Renal cortex interstitium (tissue), 11 donors: ENCODE measurements at regions not wholly inside any gene's neighbourhood (a gene's known extent, or its start where the extent isn't known, plus 50 kb on each side); places are given as distances from the start of the nearest gene placed in this dataset.
"Not testable (repeated sequence)": the region's sequence is repeated elsewhere in the genome, so short reads cannot be mapped to it uniquely, and the experiment has no call there.

Source experiments
- DNase-seq, 11 donors: peaks; one replicate each; pipeline ENCODE4 v3.0.0-alpha.2; 2013; ENCODE audit warnings: low read depth in 9 of 11, low spot score in 4 of 11; ENCODE audit errors: extremely low read depth in 1 of 11

- not testable (repeated sequence) for DNase-seq
These were observed 387.2 kb upstream of the FAR2 start for GRCh38 chr12:28761897-28762296.

- DNase-seq, result no peak
These were observed 382.7 kb upstream of the FAR2 start for GRCh38 chr12:28766398-28766797.

- no peak for DNase-seq
These were observed 381.2 kb upstream of the FAR2 start for GRCh38 chr12:28767836-28768348.

GRCh38 chr12:28770322-28770721, 378.8 kb upstream of the FAR2 start:
- DNase-seq, result no peak

- no peak for DNase-seq
These were observed 377.1 kb upstream of the FAR2 start for GRCh38 chr12:28771968-28772367.

GRCh38 chr12:28775556-28775955, 373.5 kb upstream of the FAR2 start:
- DNase-seq, result no peak

- DNase-seq, result peak in 7 of 11 donors; percentile 2 to 25 (median 7)
These were observed 372.9 kb upstream of the FAR2 start for GRCh38 chr12:28776220-28776619.

GRCh38 chr12:28776913-28777422, 372.1 kb upstream of the FAR2 start:
- no peak for DNase-seq

GRCh38 chr12:28777603-28778365, 371.3 kb upstream of the FAR2 start:
- no peak for DNase-seq

- no peak for DNase-seq
These were observed 369.0 kb upstream of the FAR2 start for GRCh38 chr12:28780096-28780495.

GRCh38 chr12:28780960-28781359, 368.1 kb upstream of the FAR2 start:
- DNase-seq, result no peak

- DNase-seq, result no peak
These were observed 367.1 kb upstream of the FAR2 start for GRCh38 chr12:28781671-28782652.

- DNase-seq, result no peak
These were observed 366.3 kb upstream of the FAR2 start for GRCh38 chr12:28782812-28783211.

- DNase-seq, result no peak
These were observed 361.9 kb upstream of the FAR2 start for GRCh38 chr12:28787151-28787550.

GRCh38 chr12:28788256-28788655, 360.8 kb upstream of the FAR2 start:
- not testable (repeated sequence) for DNase-seq

GRCh38 chr12:28793581-28794151, 355.4 kb upstream of the FAR2 start:
- no peak for DNase-seq

- DNase-seq, result no peak
These were observed 354.9 kb upstream of the FAR2 start for GRCh38 chr12:28794211-28794610.

GRCh38 chr12:28794786-28795185, 354.3 kb upstream of the FAR2 start:
- no peak for DNase-seq

GRCh38 chr12:28795311-28795710, 353.8 kb upstream of the FAR2 start:
- DNase-seq, result no peak
